ENCODE measurements at regions not wholly inside any gene's neighbourhood (a gene's known extent, or its start where the extent isn't known, plus 50 kb on each side); places are given as distances from the start of the nearest gene placed in this dataset.

- TF ChIP-seq ZNF574 (CRISPR knock-in tag; IDR thresholded peaks at IDR 0.05) (peak; percentile 78), SALL1 (CRISPR knock-in tag; IDR thresholded peaks at IDR 0.05) (peak; percentile 84), ARNT (IDR thresholded peaks at IDR 0.05) (no peak), ZNF567 (CRISPR knock-in tag; IDR thresholded peaks at IDR 0.05; ENCODE audit: borderline replicate concordance) (peak; percentile 75; the same call in 1 of the 2 replicates), ZFP41 (CRISPR knock-in tag; IDR thresholded peaks at IDR 0.05; ENCODE audit: borderline replicate concordance) (peak; percentile 90; the same call in 1 of the 2 replicates), ZNF451 (CRISPR knock-in tag; IDR thresholded peaks at IDR 0.05) (peak; percentile 90), KDM4B (CRISPR knock-in tag; IDR thresholded peaks at IDR 0.05) (0 out of 2 replicates have a peak, but pooled peaks have one; percentile 46), ZNF775 (CRISPR knock-in tag; IDR thresholded peaks at IDR 0.05; ENCODE audit: borderline replicate concordance) (0 out of 2 replicates have a peak, but pooled peaks have one; percentile 10), HCFC1 (IDR thresholded peaks at IDR 0.05; ENCODE audit: low read depth, low read length) (no peak), ZSCAN20 (CRISPR knock-in tag; IDR thresholded peaks at IDR 0.05; ENCODE audit: borderline replicate concordance) (peak; percentile 97; the same call in 1 of the 2 replicates), SPEN (CRISPR knock-in tag; IDR thresholded peaks at IDR 0.05; ENCODE audit: low read depth) (0 out of 2 replicates have a peak, but pooled peaks have one; percentile 61), TEAD2 (CRISPR knock-in tag; IDR thresholded peaks at IDR 0.05) (no peak), PHF21A (CRISPR knock-in tag; IDR thresholded peaks at IDR 0.05) (0 out of 2 replicates have a peak, but pooled peaks have one; percentile 66), SNRNP70 (IDR thresholded peaks at IDR 0.05; ENCODE audit: low read depth, low read length) (no peak), TBX3 (IDR thresholded peaks at IDR 0.05; ENCODE audit: borderline replicate concordance) (peak; percentile 10; the same call in 1 of the 2 replicates), SAFB2 (CRISPR knock-in tag; IDR thresholded peaks at IDR 0.05; ENCODE audit: borderline replicate concordance, low read depth) (no peak), ZBTB14 (CRISPR knock-in tag; IDR thresholded peaks at IDR 0.05) (peak; percentile 42; the same call in 1 of the 2 replicates), MAFF (IDR thresholded peaks at IDR 0.05; ENCODE audit: low read depth, low read length) (no peak), CENPBD1 (CRISPR knock-in tag; IDR thresholded peaks at IDR 0.05; ENCODE audit: borderline replicate concordance, low read depth) (no peak), RBM22 (optimal IDR thresholded peaks at IDR 0.05; ENCODE audit: low read length) (peak; percentile 59), ZFP90 (CRISPR knock-in tag; IDR thresholded peaks at IDR 0.05; ENCODE audit: borderline replicate concordance) (peak; percentile 83; the same call in 1 of the 2 replicates), RORA (CRISPR knock-in tag; IDR thresholded peaks at IDR 0.05) (no peak)
- TF ChIP-seq, protein P1, sequence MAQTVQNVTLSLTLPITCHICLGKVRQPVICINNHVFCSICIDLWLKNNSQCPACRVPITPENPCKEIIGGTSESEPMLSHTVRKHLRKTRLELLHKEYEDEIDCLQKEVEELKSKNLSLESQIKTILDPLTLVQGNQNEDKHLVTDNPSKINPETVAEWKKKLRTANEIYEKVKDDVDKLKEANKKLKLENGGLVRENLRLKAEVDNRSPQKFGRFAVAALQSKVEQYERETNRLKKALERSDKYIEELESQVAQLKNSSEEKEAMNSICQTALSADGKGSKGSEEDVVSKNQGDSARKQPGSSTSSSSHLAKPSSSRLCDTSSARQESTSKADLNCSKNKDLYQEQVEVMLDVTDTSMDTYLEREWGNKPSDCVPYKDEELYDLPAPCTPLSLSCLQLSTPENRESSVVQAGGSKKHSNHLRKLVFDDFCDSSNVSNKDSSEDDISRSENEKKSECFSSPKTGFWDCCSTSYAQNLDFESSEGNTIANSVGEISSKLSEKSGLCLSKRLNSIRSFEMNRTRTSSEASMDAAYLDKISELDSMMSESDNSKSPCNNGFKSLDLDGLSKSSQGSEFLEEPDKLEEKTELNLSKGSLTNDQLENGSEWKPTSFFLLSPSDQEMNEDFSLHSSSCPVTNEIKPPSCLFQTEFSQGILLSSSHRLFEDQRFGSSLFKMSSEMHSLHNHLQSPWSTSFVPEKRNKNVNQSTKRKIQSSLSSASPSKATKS (CRISPR knock-in tag; IDR thresholded peaks at IDR 0.05), result no peak
Observed at GRCh38 chr17:77451245-77451893, 310.6 kb downstream of the SEC14L1 start (continued).

Data from HepG2 (cell line).